ENCODE measurements at regions not wholly inside any gene's neighbourhood (a gene's known extent, or its start where the extent isn't known, plus 50 kb on each side); places are given as distances from the start of the nearest gene placed in this dataset.

DNA sequence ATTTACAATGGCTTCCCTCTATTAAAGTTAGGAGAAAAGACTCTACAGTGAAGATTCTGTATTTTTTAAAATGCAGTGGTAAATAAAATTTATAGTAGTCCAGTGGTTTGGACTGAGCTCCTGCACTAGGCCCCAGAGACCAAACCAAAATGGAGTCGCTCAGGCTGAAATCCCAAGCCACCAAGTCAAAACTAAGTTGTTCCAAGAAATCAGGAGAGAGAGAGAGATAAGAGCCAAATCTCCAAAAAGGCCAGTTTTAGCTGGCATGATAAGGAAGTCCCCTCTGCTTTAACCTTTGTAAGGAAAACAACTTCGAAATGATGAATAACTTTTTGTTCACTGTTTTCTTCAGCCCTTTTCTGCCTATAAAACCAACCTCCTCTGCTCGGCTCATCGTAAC, 265.9 kb upstream of the KLF14 start:
- peaks cover 53% of the 10 kb centered on the region for H3K79me2 ChIP-seq (ENCODE audit: control insufficient read depth, insufficient read depth, low read length)

DNA sequence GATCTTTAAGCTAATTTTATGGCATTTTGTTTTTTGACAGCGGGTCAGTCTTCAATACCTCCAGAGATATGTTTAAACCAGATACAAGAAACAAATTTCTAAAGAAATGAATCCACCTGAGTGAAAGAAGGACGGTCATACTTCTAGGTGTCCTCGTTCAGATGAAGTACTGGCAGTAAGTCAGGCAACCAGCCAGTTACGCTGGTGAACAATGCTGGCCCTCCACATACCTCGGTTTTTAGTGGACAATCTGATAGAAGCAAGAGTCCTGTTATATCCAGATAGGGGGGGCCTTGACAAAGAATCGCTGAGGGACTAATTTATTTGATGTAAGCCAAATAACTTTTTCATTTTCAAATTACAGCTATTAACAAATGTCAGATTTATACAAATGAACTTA, 266.4 kb upstream of the KLF14 start:
- TF ChIP-seq, protein P1, sequence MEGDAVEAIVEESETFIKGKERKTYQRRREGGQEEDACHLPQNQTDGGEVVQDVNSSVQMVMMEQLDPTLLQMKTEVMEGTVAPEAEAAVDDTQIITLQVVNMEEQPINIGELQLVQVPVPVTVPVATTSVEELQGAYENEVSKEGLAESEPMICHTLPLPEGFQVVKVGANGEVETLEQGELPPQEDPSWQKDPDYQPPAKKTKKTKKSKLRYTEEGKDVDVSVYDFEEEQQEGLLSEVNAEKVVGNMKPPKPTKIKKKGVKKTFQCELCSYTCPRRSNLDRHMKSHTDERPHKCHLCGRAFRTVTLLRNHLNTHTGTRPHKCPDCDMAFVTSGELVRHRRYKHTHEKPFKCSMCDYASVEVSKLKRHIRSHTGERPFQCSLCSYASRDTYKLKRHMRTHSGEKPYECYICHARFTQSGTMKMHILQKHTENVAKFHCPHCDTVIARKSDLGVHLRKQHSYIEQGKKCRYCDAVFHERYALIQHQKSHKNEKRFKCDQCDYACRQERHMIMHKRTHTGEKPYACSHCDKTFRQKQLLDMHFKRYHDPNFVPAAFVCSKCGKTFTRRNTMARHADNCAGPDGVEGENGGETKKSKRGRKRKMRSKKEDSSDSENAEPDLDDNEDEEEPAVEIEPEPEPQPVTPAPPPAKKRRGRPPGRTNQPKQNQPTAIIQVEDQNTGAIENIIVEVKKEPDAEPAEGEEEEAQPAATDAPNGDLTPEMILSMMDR (conservative IDR thresholded peaks at IDR 0.05 in 1 of 2, IDR thresholded peaks at IDR 0.05 in 1 of 2; ENCODE audit: low read depth in 1 of 2, low read length in 2 of 2) = no peak
- TF ChIP-seq EZH2 (IDR thresholded peaks at IDR 0.05; ENCODE audit: low read length, missing control alignments) = no peak
- DNase-seq (ENCODE audit: low read depth in 2 of 2) = no peak
- Histone ChIP-seq H3K4me3 (replicated peaks in 1 of 4; ENCODE audit: control extremely low read depth in 1 of 4, insufficient read depth in 1 of 4, low read depth in 3 of 4, low read length in 4 of 4) (no peak overlapping the region), H4K20me1 (ENCODE audit: control insufficient read depth, extremely low read depth, insufficient read depth, low read length) (no peaks in the 10 kb centered on the region), H2AFZ (ENCODE audit: low read length) (no peak overlapping the region), H3K79me2 (ENCODE audit: control insufficient read depth, insufficient read depth, low read length) (peaks cover 54% of the 10 kb centered on the region), H3K9ac (ENCODE audit: insufficient read depth, low read length) (no peak overlapping the region), H3K9me3 (ENCODE audit: control insufficient read depth, insufficient read depth, low read depth, low read length) (no peaks in the 10 kb centered on the region), H3K36me3 (ENCODE audit: control insufficient read depth, insufficient read depth, low read length) (no peaks in the 10 kb centered on the region), H3K27ac (ENCODE audit: insufficient read depth, low read length) (no peak overlapping the region), H3K4me2 (ENCODE audit: extremely low read depth, insufficient read depth, low read length) (no peak overlapping the region), H3K27me3 (ENCODE audit: control insufficient read depth, insufficient read depth, low read length) (no peaks in the 10 kb centered on the region), H3K4me1 (ENCODE audit: control insufficient read depth, extremely low read depth, insufficient read depth, low read length) (peaks cover 27% of the 10 kb centered on the region)

More for the DNA sequence above, 265.9 kb upstream of the KLF14 start:
- peaks cover 29% of the 10 kb centered on the region for H3K4me1 ChIP-seq (ENCODE audit: control insufficient read depth, extremely low read depth, insufficient read depth, low read length)
- H2AFZ ChIP-seq (ENCODE audit: low read length) = no peak overlapping the region
- H4K20me1 ChIP-seq (ENCODE audit: control insufficient read depth, extremely low read depth, insufficient read depth, low read length) = no peaks in the 10 kb centered on the region
- no peak overlapping the region for H3K27ac ChIP-seq (ENCODE audit: insufficient read depth, low read length)
- H3K9ac ChIP-seq (ENCODE audit: insufficient read depth, low read length) = no peak overlapping the region
- no peaks in the 10 kb centered on the region for H3K36me3 ChIP-seq (ENCODE audit: control insufficient read depth, insufficient read depth, low read length)
- H3K9me3 ChIP-seq (ENCODE audit: control insufficient read depth, insufficient read depth, low read depth, low read length) = no peaks in the 10 kb centered on the region
- H3K4me2 ChIP-seq (ENCODE audit: extremely low read depth, insufficient read depth, low read length) = no peak overlapping the region
- no peaks in the 10 kb centered on the region for H3K27me3 ChIP-seq (ENCODE audit: control insufficient read depth, insufficient read depth, low read length)
- no peak for DNase-seq (ENCODE audit: low read depth in 2 of 2)
- H3K4me3 ChIP-seq (replicated peaks in 1 of 4; ENCODE audit: control extremely low read depth in 1 of 4, insufficient read depth in 1 of 4, low read depth in 3 of 4, low read length in 4 of 4) = no peak overlapping the region
- no peak for TF ChIP-seq EZH2 (IDR thresholded peaks at IDR 0.05; ENCODE audit: low read length, missing control alignments)
- TF ChIP-seq, protein P1 (conservative IDR thresholded peaks at IDR 0.05 in 1 of 2, IDR thresholded peaks at IDR 0.05 in 1 of 2; ENCODE audit: low read depth in 1 of 2, low read length in 2 of 2) = no peak

DNA sequence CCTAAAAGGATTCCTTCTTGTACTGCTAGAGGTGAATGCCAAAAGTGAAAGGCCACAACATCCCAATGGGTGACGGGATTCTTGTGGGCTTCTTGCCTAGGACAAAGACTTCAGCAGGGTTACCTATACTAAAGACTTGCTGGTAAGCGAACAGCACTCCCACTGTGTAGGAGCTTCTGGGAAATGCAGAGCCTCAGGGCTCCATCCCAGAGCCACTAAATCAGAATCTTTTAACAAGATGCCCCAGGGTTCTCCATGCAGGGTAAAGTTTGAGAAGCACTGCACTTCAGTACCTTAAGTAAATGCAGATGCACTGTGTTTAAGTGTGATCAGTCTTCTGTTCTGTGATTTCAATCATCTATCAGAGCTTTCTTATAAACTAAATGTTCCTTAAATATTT, 266.9 kb upstream of the KLF14 start:
- Histone ChIP-seq H3K4me1 (ENCODE audit: control insufficient read depth, extremely low read depth, insufficient read depth, low read length) (peaks cover 23% of the 10 kb centered on the region), H3K9ac (ENCODE audit: insufficient read depth, low read length) (no peak overlapping the region), H3K9me3 (ENCODE audit: control insufficient read depth, insufficient read depth, low read depth, low read length) (no peaks in the 10 kb centered on the region), H3K79me2 (ENCODE audit: control insufficient read depth, insufficient read depth, low read length) (peaks cover 53% of the 10 kb centered on the region), H3K36me3 (ENCODE audit: control insufficient read depth, insufficient read depth, low read length) (no peaks in the 10 kb centered on the region), H3K4me2 (ENCODE audit: extremely low read depth, insufficient read depth, low read length) (no peak overlapping the region), H4K20me1 (ENCODE audit: control insufficient read depth, extremely low read depth, insufficient read depth, low read length) (no peaks in the 10 kb centered on the region), H2AFZ (ENCODE audit: low read length) (no peak overlapping the region), H3K27me3 (ENCODE audit: control insufficient read depth, insufficient read depth, low read length) (no peaks in the 10 kb centered on the region), H3K4me3 (replicated peaks in 1 of 4; ENCODE audit: control extremely low read depth in 1 of 4, insufficient read depth in 1 of 4, low read depth in 3 of 4, low read length in 4 of 4) (no peak overlapping the region), H3K27ac (ENCODE audit: insufficient read depth, low read length) (no peak overlapping the region)
- no peak for DNase-seq (ENCODE audit: low read depth in 2 of 2)
- TF ChIP-seq, protein P1 (conservative IDR thresholded peaks at IDR 0.05 in 1 of 2, IDR thresholded peaks at IDR 0.05 in 1 of 2; ENCODE audit: low read depth in 1 of 2, low read length in 2 of 2) = no peak
- TF ChIP-seq EZH2 (IDR thresholded peaks at IDR 0.05; ENCODE audit: low read length, missing control alignments) = no peak
